ENCODE measurements at regions not wholly inside any gene's neighbourhood (a gene's known extent, or its start where the extent isn't known, plus 50 kb on each side); places are given as distances from the start of the nearest gene placed in this dataset.

GRCh38 chr1:30174499-30174898 is 548.9 kb downstream of the MATN1 start:
- H3K4me3 ChIP-seq (ENCODE audit: low read depth, low read length): no peak overlapping the region
- ChIA-PET CTCF (no interaction called here), POLR2A (no interaction called here)
- Mint-ChIP-seq H3K4me1 (ENCODE audit: low read depth, unreplicated experiment) (no peaks in the 10 kb centered on the region), H3K27ac (ENCODE audit: unreplicated experiment) (no peak overlapping the region), H3K27me3 (ENCODE audit: insufficient read depth, unreplicated experiment) (peaks cover 7% of the 10 kb centered on the region), H3K9me3 (ENCODE audit: unreplicated experiment) (no peaks in the 10 kb centered on the region), H3K4me3 (ENCODE audit: unreplicated experiment) (no peak overlapping the region), H3K36me3 (ENCODE audit: insufficient read depth, unreplicated experiment) (no peaks in the 10 kb centered on the region)
- H3K27me3 ChIP-seq (replicated peaks; ENCODE audit: control insufficient read depth, insufficient read depth, low read length): no peaks in the 10 kb centered on the region
- no peak for DNase-seq
- no peak for TF ChIP-seq CTCF (IDR thresholded peaks at IDR 0.05; ENCODE audit: insufficient read depth in 1 of 2, low read depth in 1 of 2, low read length in 1 of 2, severe bottlenecking in 1 of 2, unreplicated experiment in 1 of 2)
- H3K36me3 ChIP-seq (ENCODE audit: control insufficient read depth, insufficient read depth, low read length): no peaks in the 10 kb centered on the region
- no TSS peak for BruUV-seq (replicated peaks)
- intact Hi-C loops (cut with micrococcal nuclease; ENCODE audit: unreplicated experiment): no loop called here
- no peaks in the 10 kb centered on the region for H3K4me1 ChIP-seq
- H3K9me3 ChIP-seq: no peaks in the 10 kb centered on the region

- Mint-ChIP-seq H3K4me1 (ENCODE audit: low read depth, unreplicated experiment) (no peaks in the 10 kb centered on the region), H3K36me3 (ENCODE audit: insufficient read depth, unreplicated experiment) (no peaks in the 10 kb centered on the region), H3K27me3 (ENCODE audit: insufficient read depth, unreplicated experiment) (peaks cover 3% of the 10 kb centered on the region), H3K9me3 (ENCODE audit: unreplicated experiment) (no peaks in the 10 kb centered on the region), H3K27ac (ENCODE audit: unreplicated experiment) (no peak overlapping the region), H3K4me3 (ENCODE audit: unreplicated experiment) (no peak overlapping the region)
- no peak for TF ChIP-seq CTCF (IDR thresholded peaks at IDR 0.05; ENCODE audit: insufficient read depth in 1 of 2, low read depth in 1 of 2, low read length in 1 of 2, severe bottlenecking in 1 of 2, unreplicated experiment in 1 of 2)
- ChIA-PET POLR2A (no interaction called here), CTCF (no interaction called here)
- DNase-seq: no peak
- no peaks in the 10 kb centered on the region for H3K9me3 ChIP-seq
- H3K36me3 ChIP-seq (ENCODE audit: control insufficient read depth, insufficient read depth, low read length): no peaks in the 10 kb centered on the region
- no peaks in the 10 kb centered on the region for H3K4me1 ChIP-seq
- no peak overlapping the region for H3K4me3 ChIP-seq (ENCODE audit: low read depth, low read length)
- BruUV-seq (replicated peaks): no TSS peak
- no peaks in the 10 kb centered on the region for H3K27me3 ChIP-seq (replicated peaks; ENCODE audit: control insufficient read depth, insufficient read depth, low read length)
- intact Hi-C loops (cut with micrococcal nuclease; ENCODE audit: unreplicated experiment): no loop called here
Observed at GRCh38 chr1:30173560-30173959, 549.8 kb downstream of the MATN1 start.

- no TSS peak for BruUV-seq (replicated peaks)
- Mint-ChIP-seq H3K27ac (ENCODE audit: unreplicated experiment) (no peak overlapping the region), H3K36me3 (ENCODE audit: insufficient read depth, unreplicated experiment) (no peaks in the 10 kb centered on the region), H3K4me1 (ENCODE audit: low read depth, unreplicated experiment) (no peaks in the 10 kb centered on the region), H3K4me3 (ENCODE audit: unreplicated experiment) (no peak overlapping the region), H3K9me3 (ENCODE audit: unreplicated experiment) (no peaks in the 10 kb centered on the region), H3K27me3 (ENCODE audit: insufficient read depth, unreplicated experiment) (peaks cover 3% of the 10 kb centered on the region)
- Histone ChIP-seq H3K36me3 (ENCODE audit: control insufficient read depth, insufficient read depth, low read length) (no peaks in the 10 kb centered on the region), H3K9me3 (no peaks in the 10 kb centered on the region), H3K27me3 (replicated peaks; ENCODE audit: control insufficient read depth, insufficient read depth, low read length) (no peaks in the 10 kb centered on the region), H3K4me1 (no peaks in the 10 kb centered on the region), H3K4me3 (ENCODE audit: low read depth, low read length) (no peak overlapping the region)
- intact Hi-C loops (cut with micrococcal nuclease; ENCODE audit: unreplicated experiment): no loop called here
- POLR2A ChIA-PET: no interaction called here
- CTCF ChIA-PET: no interaction called here
- no peak for TF ChIP-seq CTCF (IDR thresholded peaks at IDR 0.05; ENCODE audit: insufficient read depth in 1 of 2, low read depth in 1 of 2, low read length in 1 of 2, severe bottlenecking in 1 of 2, unreplicated experiment in 1 of 2)
- no peak for DNase-seq
Observed at GRCh38 chr1:30172757-30173156, 550.6 kb downstream of the MATN1 start.
